ENCODE measurements at regions not wholly inside any gene's neighbourhood (a gene's known extent, or its start where the extent isn't known, plus 50 kb on each side); places are given as distances from the start of the nearest gene placed in this dataset.

GRCh38 chr18:10027031-10027430 is 113.2 kb downstream of the VAPA start:
- TF ChIP-seq CTCF (IDR thresholded peaks at IDR 0.05) (no peak), POLR2AphosphoS5 (IDR thresholded peaks at IDR 0.05) (no peak), POLR2A (IDR thresholded peaks at IDR 0.05) (no peak)
- no peak overlapping the region for H3K27ac ChIP-seq
- intact Hi-C loops (cut with DNase I; ENCODE audit: low total_unique reads): no loop called here
- H3K36me3 ChIP-seq: no peaks in the 10 kb centered on the region
- no peaks in the 10 kb centered on the region for H3K4me1 ChIP-seq
- H3K4me3 ChIP-seq: no peak overlapping the region
- DNase-seq (ENCODE audit: low spot score in 2 of 2): no peak
- no peaks in the 10 kb centered on the region for H3K9me3 ChIP-seq
- no peaks in the 10 kb centered on the region for H3K27me3 ChIP-seq

GRCh38 chr18:10027461-10027860 is 113.6 kb downstream of the VAPA start:
- TF ChIP-seq CTCF (IDR thresholded peaks at IDR 0.05) (no peak), POLR2A (IDR thresholded peaks at IDR 0.05) (no peak), POLR2AphosphoS5 (IDR thresholded peaks at IDR 0.05) (no peak)
- no peak for DNase-seq (ENCODE audit: low spot score in 2 of 2)
- Histone ChIP-seq H3K9me3 (no peaks in the 10 kb centered on the region), H3K36me3 (no peaks in the 10 kb centered on the region), H3K27ac (no peak overlapping the region), H3K4me1 (no peaks in the 10 kb centered on the region), H3K27me3 (no peaks in the 10 kb centered on the region), H3K4me3 (no peak overlapping the region)
- intact Hi-C loops (cut with DNase I; ENCODE audit: low total_unique reads): no loop called here

- no peaks in the 10 kb centered on the region for H3K9me3 ChIP-seq
- no peaks in the 10 kb centered on the region for H3K27me3 ChIP-seq
- H3K36me3 ChIP-seq: no peaks in the 10 kb centered on the region
- DNase-seq (ENCODE audit: low spot score in 2 of 2): no peak
- intact Hi-C loops (cut with DNase I; ENCODE audit: low total_unique reads): no loop called here
- H3K4me1 ChIP-seq: no peaks in the 10 kb centered on the region
- no peak overlapping the region for H3K27ac ChIP-seq
- no peak for TF ChIP-seq POLR2AphosphoS5 (IDR thresholded peaks at IDR 0.05)
- no peak for TF ChIP-seq POLR2A (IDR thresholded peaks at IDR 0.05)
- TF ChIP-seq CTCF (IDR thresholded peaks at IDR 0.05): no peak
- H3K4me3 ChIP-seq: no peak overlapping the region
Observed at GRCh38 chr18:10029711-10030110, 115.9 kb downstream of the VAPA start.

- no peak overlapping the region for H3K4me3 ChIP-seq
- TF ChIP-seq POLR2A (IDR thresholded peaks at IDR 0.05) (no peak), CTCF (IDR thresholded peaks at IDR 0.05) (no peak), POLR2AphosphoS5 (IDR thresholded peaks at IDR 0.05) (no peak)
- H3K27ac ChIP-seq: no peak overlapping the region
- H3K9me3 ChIP-seq: no peaks in the 10 kb centered on the region
- H3K27me3 ChIP-seq: no peaks in the 10 kb centered on the region
- H3K4me1 ChIP-seq: peaks cover 0 to 8% of the 10 kb centered on the region in 2 donors
- no peaks in the 10 kb centered on the region for H3K36me3 ChIP-seq
- intact Hi-C loops (cut with DNase I; ENCODE audit: low total_unique reads): no loop called here
- DNase-seq (ENCODE audit: low spot score in 2 of 2): no peak
Observed at GRCh38 chr18:10030816-10031541, 117.2 kb downstream of the VAPA start.

- H3K9me3 ChIP-seq: no peaks in the 10 kb centered on the region
- no peaks in the 10 kb centered on the region for H3K27me3 ChIP-seq
- TF ChIP-seq POLR2A (IDR thresholded peaks at IDR 0.05): no peak
- no peak for TF ChIP-seq CTCF (IDR thresholded peaks at IDR 0.05)
- TF ChIP-seq POLR2AphosphoS5 (IDR thresholded peaks at IDR 0.05): no peak
- intact Hi-C loops (cut with DNase I; ENCODE audit: low total_unique reads): no loop called here
- no peaks in the 10 kb centered on the region for H3K36me3 ChIP-seq
- peaks cover 0 to 8% of the 10 kb centered on the region in 2 donors for H3K4me1 ChIP-seq
- DNase-seq (ENCODE audit: low spot score in 2 of 2): no peak
- no peak overlapping the region for H3K4me3 ChIP-seq
- H3K27ac ChIP-seq: no peak overlapping the region
Observed at GRCh38 chr18:10032331-10033015, 118.7 kb downstream of the VAPA start.

Data from breast epithelium (tissue), 4 donors.